GM21423 (cell line): ENCODE measurements at regions not wholly inside any gene's neighbourhood (a gene's known extent, or its start where the extent isn't known, plus 50 kb on each side); places are given as distances from the start of the nearest gene placed in this dataset.
A peak's percentile ranks its signal among the peaks of the same experiment; 100 is the strongest.

ENCODE experiments used
- ATAC-seq: cut with Tn5 transposase; IDR thresholded peaks from one replicate; pipeline ENCODE4 v1.9.1; 2021; ENCODE audit warnings: mild to moderate bottlenecking, moderate library complexity; ENCODE audit not compliant: unreplicated experiment

DNA sequence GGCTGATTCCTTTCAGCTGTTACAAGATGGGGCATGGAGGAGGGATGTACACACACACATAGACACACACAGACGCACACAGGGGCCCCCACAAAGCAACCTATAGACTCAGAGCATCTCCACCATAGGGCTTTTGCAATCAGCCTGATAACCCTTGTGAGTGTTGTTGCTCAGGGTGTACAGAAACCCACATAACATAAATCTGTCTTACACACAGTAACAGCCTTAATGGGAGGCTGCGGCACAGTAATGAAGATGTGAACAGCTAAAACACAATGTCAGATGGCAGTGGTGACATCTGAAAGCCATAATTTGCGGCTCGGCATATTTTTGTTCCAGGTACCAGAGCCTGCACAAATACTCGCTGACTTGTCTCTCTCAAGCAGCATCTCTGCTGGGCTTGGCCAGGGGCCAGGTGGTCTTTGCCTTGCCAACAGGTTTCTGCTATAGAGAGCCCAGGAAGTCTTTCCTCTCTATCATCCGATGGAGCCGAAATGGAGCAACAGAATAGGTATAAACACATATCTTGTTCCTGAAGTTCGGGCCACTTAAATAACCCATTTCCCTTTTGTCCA lies 357.2 kb upstream of the GATB start:
- no peak for ATAC-seq

DNA sequence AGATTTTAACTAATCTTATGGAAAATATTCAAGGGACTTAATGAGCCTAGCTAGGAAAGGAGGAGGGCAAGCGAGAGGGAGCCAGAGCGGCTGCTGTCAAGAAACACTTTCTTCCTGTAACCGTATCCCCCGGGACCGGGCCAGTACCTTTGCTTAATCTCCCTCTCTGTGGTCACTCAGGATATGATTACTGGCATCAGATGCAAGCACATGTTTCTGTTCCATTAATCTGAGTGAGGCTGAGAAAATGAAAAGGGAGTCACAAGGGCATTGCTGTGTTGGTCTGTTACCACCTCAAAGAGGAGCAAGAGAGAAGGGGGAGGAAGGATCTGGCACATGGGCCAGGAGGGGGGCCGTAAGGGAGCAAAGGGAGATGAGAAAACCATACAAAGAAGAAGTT lies 356.7 kb upstream of the GATB start:
- ATAC-seq = no peak

DNA sequence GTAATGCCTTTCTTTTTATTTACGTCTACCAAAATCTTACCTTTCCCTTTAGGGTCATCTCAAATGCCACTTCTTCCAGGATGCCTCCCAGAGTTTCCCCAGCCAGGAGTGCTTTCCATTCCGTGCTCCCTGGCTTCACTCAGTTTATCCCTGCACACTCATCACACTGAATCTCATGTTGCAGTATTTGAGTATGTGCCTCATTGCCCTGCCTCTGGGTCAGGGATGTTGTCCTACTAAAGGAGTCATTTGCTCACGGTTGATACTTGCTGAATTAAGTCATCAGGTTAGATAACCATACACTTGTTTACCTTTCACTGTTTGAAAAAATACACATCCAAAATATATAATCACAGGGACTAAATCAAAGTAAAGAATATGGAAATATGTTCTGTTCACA lies 356.2 kb upstream of the GATB start:
- no peak for ATAC-seq

DNA sequence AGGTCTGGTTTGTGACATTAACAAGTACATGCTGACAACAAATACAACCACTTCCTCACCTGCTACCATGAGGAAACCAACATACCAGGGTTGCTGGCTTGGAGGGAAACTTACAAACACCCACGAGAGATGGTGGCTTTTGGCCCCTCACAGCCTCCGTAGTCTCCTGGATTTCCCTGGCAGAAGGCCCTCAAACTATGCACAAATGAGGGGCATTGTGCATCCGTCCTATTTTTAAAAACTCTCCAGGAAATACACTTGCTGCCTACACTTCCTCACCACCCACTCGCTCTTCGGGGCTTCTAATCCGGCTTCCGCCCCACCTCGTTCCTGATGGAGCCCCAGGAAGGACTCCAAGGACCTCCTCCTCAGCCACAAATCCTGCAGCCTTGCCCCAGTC lies 355.0 kb upstream of the GATB start:
- no peak for ATAC-seq

DNA sequence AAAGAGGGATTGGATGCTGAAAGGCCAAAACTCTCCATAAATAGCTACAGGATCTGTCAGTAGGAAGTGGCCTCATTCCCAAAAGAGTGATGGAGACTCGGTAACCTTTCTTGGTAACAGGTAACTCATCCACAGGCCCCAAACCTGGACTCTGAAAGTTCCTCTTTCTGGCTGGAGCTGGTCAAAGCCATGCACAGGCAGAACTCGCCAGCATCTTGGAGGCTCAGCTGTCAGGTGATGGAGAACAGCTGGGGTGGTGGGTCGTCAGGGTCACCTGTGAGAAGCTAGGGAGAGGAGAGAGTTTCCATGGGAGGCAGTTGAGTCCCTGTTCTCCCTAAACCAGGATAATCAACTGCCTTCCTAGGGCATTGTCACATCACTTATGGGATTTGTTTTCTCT lies 354.3 kb upstream of the GATB start:
- no peak for ATAC-seq

DNA sequence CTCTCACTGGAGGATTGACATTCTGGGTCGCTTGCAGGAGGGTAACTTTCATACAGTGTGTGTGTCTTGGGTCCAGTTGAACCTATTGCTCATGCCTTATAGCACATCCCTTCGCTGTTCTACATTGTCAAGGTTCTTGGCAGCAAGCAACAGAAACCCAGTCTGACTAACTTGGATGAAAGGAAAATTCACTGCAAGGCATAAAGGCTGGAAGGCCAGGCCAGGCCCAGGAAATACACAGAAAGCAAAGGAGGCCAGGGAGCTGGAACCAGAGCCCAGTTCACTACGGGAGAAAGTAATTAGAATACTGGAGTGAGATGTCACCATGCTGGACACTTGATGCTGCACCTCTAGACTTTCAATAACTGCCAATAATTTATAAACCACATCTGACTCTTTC lies 353.8 kb upstream of the GATB start:
- no peak for ATAC-seq

DNA sequence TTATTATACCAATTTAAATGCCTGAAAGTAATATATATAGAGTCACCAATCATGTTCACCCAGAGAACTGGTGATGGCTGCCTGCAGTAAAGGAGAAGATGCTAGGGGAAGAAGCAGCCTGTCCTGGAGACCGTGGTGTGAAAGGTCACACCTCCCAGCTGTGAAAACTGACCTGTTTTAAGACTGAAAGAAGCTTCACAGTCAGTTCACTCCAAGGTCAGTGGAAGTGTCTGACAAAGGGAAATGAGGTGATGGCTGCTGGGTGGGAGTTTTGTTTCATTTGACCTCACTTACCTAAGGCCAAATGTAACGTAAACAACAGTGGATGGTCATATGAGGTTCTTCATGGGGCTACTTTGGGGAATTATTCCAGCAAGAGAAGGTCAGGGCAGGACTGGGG lies 352.1 kb upstream of the GATB start:
- peak; percentile 66 for ATAC-seq

DNA sequence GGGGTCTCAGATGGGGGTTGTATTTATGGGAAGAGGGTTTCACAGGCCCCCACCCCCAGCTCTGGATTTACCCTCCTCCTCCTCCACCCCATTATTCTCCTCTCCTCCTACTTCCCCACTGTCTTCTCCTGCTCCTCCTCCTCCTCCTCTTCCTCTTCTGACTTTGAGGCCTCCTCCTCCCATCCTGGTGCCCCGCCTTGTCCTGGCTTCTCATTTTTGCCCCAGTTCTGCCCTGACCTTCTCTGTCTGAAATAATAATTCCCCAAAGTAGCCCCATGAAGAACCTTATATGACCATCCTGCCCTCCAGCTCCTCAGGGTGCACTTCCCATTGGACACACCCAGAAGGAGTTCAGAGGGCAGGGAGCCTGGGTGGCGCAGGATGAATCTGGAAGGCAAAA lies 351.4 kb upstream of the GATB start:
- ATAC-seq = no peak

DNA sequence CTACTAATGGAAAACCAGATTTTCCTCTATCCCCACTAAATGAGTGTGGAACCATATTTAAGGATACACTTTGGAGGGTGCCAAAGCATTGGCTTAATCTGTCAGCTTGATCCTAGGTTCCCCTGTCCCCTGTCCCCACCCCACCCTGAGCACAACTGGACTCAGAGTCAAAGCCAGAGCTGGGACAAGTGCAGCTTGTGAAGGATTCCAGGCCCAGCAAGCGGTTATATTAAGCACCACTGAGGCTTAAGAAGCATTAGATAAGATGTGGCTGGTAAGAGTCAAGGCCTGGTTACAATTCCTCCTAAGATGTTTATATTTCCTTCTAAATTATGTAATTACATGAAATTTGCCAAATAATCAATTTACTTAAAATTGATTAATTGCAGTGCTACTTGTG lies 350.0 kb upstream of the GATB start:
- no peak for ATAC-seq

DNA sequence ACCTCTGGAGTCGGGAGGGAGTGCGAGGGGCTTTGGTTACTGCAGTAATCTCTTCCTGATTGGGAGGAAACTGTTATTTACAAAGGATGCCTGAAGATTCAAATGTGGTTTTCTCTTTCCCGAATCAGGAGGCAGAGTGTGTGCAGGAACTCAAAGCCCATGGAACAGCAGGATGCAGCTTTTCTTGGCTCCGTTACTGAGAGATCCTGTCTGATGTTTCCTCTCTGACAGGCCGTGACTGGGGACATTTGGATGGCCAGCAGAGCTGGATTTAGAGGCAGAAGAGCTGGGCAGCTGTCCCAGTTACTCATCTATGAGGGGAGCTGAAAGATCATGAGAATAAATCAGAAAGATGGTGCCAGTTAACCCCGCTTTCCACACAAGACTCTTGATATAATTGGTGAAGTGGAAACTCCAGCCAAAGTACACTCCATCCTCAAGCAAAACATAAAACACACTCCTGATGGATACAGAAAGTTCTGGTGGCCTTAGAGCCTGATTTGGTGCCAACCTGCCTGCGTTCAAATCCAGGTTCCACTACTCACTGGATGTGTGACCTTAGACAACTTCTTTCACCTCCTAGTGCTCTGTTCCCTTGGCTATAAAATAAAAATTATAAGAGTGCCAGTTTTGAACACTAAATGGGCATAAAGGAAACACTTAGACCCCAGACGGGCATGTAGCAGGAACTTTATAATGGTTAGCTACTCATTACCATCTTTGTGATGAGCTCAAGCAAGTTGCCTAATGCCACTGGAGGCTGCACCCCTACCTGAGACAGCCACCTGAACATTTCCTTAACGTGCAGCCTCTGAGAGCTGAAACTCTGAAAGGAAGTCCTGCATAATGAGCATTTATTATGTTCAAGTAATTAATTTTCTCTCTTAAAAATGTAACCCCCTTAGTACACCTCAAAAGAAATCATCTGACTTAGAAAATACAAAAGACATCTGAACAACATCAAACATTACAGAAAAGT lies 349.0 kb upstream of the GATB start:
- no peak for ATAC-seq

DNA sequence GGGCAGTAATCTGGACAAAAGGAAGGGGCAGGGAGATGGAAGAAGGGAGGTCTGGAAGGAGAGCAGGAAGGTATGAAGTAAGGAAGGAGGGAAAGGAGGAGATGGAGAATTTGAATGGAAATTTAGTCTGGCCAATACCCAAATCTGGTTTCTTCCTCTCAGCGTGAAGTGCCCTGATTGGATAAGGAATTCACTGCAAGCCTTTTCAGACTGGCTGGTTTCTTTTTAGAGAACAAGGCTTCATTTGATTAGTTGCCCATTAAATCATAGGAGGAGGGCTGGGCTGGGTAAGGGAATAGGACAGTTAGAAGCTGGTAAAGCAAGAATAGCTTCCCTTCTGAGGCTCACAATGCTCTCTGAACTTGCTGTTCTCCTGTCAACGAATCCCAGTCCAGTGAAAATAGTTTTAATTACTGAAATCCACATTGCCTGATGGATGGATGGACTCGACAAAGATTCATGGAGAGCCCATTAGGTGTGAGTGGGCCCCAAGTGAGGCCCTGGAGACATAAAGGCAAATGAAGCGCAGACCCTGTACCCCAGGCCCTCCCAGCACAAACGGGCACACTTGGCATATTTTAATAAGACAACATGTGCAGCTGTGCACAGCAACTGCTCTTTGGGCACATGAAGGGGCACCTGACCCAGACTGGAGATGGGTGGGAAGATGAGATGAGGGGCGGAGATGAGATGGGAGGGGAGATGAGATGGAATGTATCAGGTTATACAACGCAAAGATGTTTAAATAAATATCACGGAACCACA lies 347.1 kb upstream of the GATB start:
- no peak for ATAC-seq

DNA sequence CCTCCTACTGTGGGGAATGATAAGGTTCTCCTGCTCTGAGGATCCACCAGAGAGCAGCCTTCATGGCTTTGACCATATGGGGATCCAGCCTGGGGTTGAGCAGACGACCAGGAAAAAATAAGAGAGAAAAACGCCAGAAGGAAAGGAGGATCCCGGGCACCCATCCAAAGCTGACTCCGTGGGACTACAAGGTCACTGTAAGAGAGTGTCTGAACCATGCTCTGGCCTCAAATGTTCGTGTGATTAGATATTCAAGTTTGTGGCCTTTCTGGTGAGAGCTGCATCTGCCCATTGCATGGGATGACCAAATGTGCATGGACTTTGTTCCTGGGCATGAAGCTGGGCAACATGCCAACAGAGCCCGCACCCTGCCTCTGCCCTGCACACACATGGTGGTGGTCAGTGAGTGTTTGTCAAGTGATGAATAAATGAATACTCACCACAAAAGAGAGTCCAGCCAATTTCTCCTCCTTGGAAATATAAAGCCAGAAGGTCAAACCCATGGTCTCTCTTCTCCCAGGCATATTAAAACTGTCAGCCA lies 346.0 kb upstream of the GATB start:
- ATAC-seq = no peak

DNA sequence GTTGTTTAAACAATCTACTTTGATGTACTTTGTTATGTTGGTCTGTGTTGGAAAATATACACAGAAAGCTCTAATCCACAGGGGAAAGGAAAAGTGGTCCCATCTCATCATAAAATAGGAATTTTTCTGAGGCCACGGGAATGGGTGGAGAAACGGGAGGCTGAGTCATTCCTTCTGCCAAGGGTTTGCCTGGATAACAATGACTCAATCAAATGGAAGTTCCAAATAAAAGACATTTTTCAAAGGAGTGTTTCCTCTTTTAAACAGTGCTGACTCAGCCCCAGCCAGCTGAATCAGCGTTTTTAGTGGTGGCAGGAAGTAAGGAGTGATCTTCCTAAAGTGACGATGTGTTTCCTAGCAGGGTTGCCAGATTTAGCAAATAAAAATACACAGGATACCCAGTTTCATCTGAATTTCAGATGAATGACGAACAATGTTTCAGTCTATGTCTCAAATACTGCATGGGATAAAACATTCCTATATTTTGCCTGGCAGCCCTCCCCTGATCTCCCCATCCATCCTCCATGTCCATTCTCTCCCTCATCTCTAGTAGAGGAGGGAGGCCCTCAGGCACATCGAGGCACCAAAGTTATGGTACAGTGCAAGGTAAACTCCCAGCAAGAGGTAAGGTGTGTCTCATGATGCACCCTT lies 345.4 kb upstream of the GATB start:
- no peak for ATAC-seq

DNA sequence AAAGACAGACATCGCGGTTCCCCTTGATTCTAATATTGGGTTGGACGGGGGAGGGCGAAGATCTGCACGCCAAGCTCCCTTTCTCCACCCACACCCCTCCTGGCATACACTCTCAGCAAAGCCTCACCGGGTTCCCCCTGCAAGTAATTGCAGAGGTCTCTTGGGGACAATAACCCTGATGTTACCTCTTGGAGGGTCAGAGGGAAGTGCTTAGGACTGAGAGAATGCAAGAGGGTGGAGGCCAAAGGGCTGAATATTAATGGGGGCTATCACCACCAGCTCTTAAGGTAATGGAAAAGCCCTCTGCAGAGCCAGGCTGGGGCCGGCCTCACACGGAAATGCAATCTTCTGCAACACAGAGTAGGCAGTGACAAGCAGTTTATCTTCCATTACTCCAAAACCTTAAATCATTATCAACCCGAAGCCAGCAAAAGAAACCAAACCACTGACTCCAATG lies 344.1 kb upstream of the GATB start:
- no peak for ATAC-seq

DNA sequence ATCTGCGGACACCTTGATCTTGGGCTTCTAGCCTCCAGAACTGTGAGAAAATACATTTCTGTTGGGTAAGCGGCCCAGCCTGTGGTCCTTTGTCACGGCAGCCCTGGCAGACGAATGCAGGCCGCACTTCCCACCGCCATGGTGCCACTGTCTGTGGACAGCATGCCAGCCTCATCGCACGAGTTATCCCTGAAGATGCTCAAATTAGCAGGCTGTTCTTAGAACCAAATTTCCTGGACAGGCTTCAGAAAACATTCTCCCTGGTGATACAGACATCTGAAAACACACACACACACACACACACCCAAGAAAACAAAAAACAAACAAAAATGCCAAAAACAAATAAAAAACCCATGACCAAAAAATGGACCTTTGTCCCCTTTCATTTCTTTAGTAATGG lies 343.5 kb upstream of the GATB start:
- no peak for ATAC-seq

DNA sequence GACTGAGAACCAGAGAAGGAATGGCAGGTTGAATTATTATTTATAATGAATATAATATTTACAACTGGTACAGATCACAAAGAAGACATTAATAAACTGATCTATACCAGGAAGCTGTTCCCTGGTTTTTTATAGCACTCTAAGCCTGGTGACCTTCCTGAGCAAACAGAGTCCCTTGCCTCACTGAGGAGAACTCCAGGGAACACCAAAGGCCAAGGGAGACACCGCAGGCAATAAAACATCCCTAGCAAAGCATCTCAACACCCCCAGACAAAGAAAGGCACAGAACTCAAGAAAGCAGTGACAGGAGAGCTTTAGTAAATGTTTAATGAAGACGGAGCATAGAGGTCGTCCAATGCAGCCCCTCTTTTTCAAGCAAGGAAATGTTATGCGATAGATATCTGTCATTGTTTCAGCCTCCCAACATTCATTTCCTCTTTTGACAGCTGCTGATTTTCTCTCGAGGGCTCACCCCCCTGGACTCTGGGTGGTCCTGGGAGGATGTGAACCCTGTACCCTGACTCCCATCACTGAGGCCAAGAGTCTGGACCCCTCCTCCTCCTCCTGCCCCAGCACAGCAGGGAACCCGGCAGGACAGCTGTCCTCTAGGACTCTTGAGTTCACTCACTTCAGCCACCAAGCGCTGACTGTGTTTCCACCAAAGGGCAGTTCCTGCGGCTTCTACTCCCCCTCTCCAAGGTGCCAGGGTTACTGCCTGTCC lies 342.5 kb upstream of the GATB start:
- no peak for ATAC-seq

DNA sequence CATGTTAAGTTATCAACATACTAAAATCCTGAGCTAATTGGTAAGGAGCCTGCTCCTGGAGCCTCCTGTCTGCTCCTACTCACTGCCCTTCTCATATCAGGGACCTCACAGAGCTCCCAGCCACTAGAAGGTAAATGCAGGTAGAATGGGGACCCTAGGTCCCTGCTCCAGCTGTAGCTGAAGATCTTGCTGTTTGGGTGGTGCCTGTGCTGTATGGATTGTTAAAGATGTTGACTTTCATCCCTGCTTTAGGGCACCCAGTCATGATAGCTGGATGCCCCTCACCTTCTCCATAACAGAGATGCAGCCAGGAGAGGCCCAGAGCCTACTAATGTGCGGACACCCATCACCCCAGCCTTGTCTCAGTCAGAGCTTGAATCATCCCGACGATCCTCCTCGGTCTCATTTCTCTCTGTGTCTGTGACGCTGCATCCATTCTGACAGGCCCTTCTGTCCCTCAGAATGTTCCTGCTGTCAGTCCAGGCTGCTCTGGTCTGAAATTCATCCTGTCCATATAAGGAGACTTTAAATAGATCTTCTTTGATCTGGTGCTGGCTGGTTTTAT lies 341.7 kb upstream of the GATB start:
- no peak for ATAC-seq

DNA sequence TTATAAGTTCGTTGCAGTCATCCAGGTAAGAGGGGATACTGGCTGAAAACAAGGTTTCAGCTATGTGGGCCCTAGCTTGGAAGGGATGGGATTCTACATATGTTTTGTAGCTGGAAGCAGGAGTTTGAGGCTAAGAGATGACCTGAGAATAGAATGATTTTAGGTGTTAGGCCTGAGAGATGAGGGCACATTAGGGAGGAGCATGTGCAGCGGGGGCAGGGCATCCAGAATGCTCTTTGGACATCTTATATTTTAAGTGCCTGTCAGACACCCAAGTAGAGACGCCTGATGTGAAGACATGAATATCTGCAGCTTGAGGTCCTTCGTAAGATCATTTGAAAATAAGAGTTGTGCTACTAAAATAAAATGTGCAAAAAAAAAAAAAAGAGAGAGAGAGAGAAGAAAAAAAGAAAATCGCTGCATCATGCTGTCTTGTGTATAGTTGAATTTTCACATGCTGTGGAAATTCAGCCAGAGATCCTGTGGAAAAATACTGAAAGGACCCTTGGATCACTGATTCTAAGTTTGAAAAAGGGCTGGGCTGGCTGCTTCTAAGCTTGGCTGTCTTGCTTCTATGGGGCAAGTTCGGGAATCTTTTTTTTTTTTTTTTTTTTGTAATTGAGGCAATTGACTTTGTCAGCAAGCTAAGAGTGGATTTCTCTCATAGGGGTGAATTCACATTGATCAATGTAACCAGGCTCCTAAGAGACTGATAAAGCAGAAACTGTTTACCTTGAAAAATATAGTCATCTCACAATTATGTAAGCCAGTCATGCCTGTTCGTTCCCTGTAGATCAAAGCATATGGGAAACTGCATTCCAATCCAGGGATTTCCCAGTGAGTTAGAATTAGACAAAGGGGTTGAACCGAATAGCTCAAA lies 341.0 kb upstream of the GATB start:
- ATAC-seq = no peak
